CD14-positive monocyte (primary cell): ENCODE measurements at regions not wholly inside any gene's neighbourhood (a gene's known extent, or its start where the extent isn't known, plus 50 kb on each side); places are given as distances from the start of the nearest gene placed in this dataset.

Experiments used
- DNase-seq, 3 donors: peaks; one replicate each; pipeline ENCODE4 v3.0.0-alpha.2; 2011 to 2022
- H2AFZ ChIP-seq: 2 replicates; pipeline ENCODE4 v1.6.0; 2012; ENCODE audit warnings: mild to moderate bottlenecking, low read depth, low read length, inconsistent platforms; ENCODE audit not compliant: insufficient read depth, poor library complexity, severe bottlenecking
- H3K27ac ChIP-seq, 2 donors: 1 replicate in 1 of 2; 2 replicates in 1 of 2; pipeline ENCODE4 v1.5.1; 2012 to 2013; ENCODE audit warnings: low read length in 2 of 2, control low read depth in 1 of 2, inconsistent platforms in 1 of 2, low read depth in 1 of 2, mild to moderate bottlenecking in 1 of 2
- H3K27me3 ChIP-seq, 2 donors: one replicate each; pipeline versions ENCODE4 v1.6.0 to v1.6.1; 2011 to 2013; ENCODE audit warnings: low read length in 2 of 2; ENCODE audit not compliant: control insufficient read depth in 2 of 2, insufficient read depth in 2 of 2
- H3K36me3 ChIP-seq, 2 donors: replicated peaks in 1 of 2; 1 replicate in 1 of 2; 2 replicates in 1 of 2; pipeline versions ENCODE4 v1.5.1 to v1.6.1; 2012 to 2013; ENCODE audit warnings: low read length in 2 of 2, control low read depth in 1 of 2, inconsistent platforms in 1 of 2, mild to moderate bottlenecking in 1 of 2; ENCODE audit not compliant: insufficient read depth in 2 of 2, control insufficient read depth in 1 of 2
- H3K4me1 ChIP-seq, 2 donors: 1 replicate in 1 of 2; 2 replicates in 1 of 2; pipeline versions ENCODE4 v1.5.1 to v1.6.1; 2012 to 2013; ENCODE audit warnings: low read length in 2 of 2, control low read depth in 1 of 2, inconsistent platforms in 1 of 2, mild to moderate bottlenecking in 1 of 2, moderate library complexity in 1 of 2; ENCODE audit not compliant: insufficient read depth in 2 of 2, control insufficient read depth in 1 of 2
- H3K4me2 ChIP-seq: replicated peaks from 2 replicates; pipeline ENCODE3; 2012; ENCODE audit warnings: low read length, moderate library complexity, mild to moderate bottlenecking; ENCODE audit not compliant: poor library complexity, severe bottlenecking; ENCODE audit errors: extremely low read depth
- H3K4me3 ChIP-seq, 3 experiments: fragments of 200-600 bp in 1 of 3; sonication (generic) in 1 of 3; replicated peaks in 1 of 3; 1 replicate in 2 of 3; 2 replicates in 1 of 3; pipeline ENCODE4 v1.5.1; 2011 to 2013; ENCODE audit warnings: low read length in 3 of 3, mild to moderate bottlenecking in 3 of 3, control low read depth in 2 of 3, low read depth in 2 of 3, inconsistent platforms in 1 of 3, moderate library complexity in 1 of 3
- H3K79me2 ChIP-seq: 2 replicates; pipeline ENCODE4 v1.6.0; 2012; ENCODE audit warnings: mild to moderate bottlenecking, control low read depth, inconsistent platforms, low read length, moderate library complexity; ENCODE audit not compliant: insufficient read depth
- H3K9ac ChIP-seq: 2 replicates; pipeline ENCODE4 v1.6.0; 2017; ENCODE audit warnings: low read length, mild to moderate bottlenecking; ENCODE audit not compliant: insufficient read depth, poor library complexity, severe bottlenecking
- H3K9me3 ChIP-seq, 2 donors: replicated peaks in 1 of 2; 1 replicate in 1 of 2; 2 replicates in 1 of 2; pipeline versions ENCODE4 v1.5.1 to v1.6.1; 2012 to 2013; ENCODE audit warnings: low read length in 2 of 2, control low read depth in 1 of 2; ENCODE audit not compliant: control insufficient read depth in 1 of 2, insufficient read depth in 1 of 2
- H4K20me1 ChIP-seq: 2 replicates; pipeline ENCODE4 v1.6.0; 2012; ENCODE audit warnings: mild to moderate bottlenecking, low read length, control low read depth, moderate library complexity; ENCODE audit not compliant: insufficient read depth
- H3K27ac Mint-ChIP-seq, 7 donors: one replicate each; pipeline ENCODE4 v1.8.0; 2020; ENCODE audit warnings: mild to moderate bottlenecking in 7 of 7, mixed read lengths in 7 of 7, moderate library complexity in 6 of 7, inconsistent platforms in 2 of 7
- H3K27me3 Mint-ChIP-seq, 3 donors: one replicate each; pipeline ENCODE4 v1.8.0; 2021 to 2022; ENCODE audit warnings: low read depth in 3 of 3, mild to moderate bottlenecking in 3 of 3, mixed read lengths in 3 of 3, moderate library complexity in 3 of 3, inconsistent platforms in 1 of 3
- H3K36me3 Mint-ChIP-seq, 2 donors: one replicate each; pipeline ENCODE4 v1.8.0; 2020; ENCODE audit warnings: mixed read lengths in 2 of 2, inconsistent platforms in 1 of 2, mild to moderate bottlenecking in 1 of 2
- H3K4me1 Mint-ChIP-seq: one replicate; pipeline ENCODE4 v1.8.0; 2020; ENCODE audit warnings: mild to moderate bottlenecking, mixed read lengths
- H3K4me3 Mint-ChIP-seq, 2 donors: one replicate each; pipeline ENCODE4 v1.8.0; 2020; ENCODE audit warnings: mild to moderate bottlenecking in 2 of 2, mixed read lengths in 2 of 2, moderate library complexity in 1 of 2
- H3K9me3 Mint-ChIP-seq, 7 donors: one replicate each; pipeline ENCODE4 v1.8.0; 2020 to 2022; ENCODE audit warnings: mixed read lengths in 7 of 7, mild to moderate bottlenecking in 6 of 7, moderate library complexity in 6 of 7, inconsistent platforms in 2 of 7
- CTCF ChIP-seq: fragments of 200-600 bp; IDR thresholded peaks from one replicate; pipeline ENCODE4 v1.8.0; 2022; ENCODE audit warnings: antibody characterized with exemption, mild to moderate bottlenecking
- WGBS: methylation state at CpG from one replicate; pipeline ENCODE4 v1.1.5; 2013; ENCODE audit warnings: missing lambda C conversion rate; ENCODE audit not compliant: insufficient coverage; 5-methylcytosine and 5-hydroxymethylcytosine counted together
- intact Hi-C, 2 donors: fragments of 100-400 bp; cut with micrococcal nuclease; formaldehyde crosslinking; loops; one replicate each; pipeline versions ENCODE4 v1.15.0 to v1.15.1; 2023

- no peaks in the 10 kb centered on the region for H3K79me2 ChIP-seq
- H3K27me3 Mint-ChIP-seq = peaks cover 0 to 2% (median 0%) of the 10 kb centered on the region in 3 donors
- intact Hi-C loops = no loop called here
- no peaks in the 10 kb centered on the region for H3K27me3 ChIP-seq
- H3K4me2 ChIP-seq = no peak overlapping the region
- no peak overlapping the region for H3K9ac ChIP-seq
- no peaks in the 10 kb centered on the region for H4K20me1 ChIP-seq
- H3K27ac Mint-ChIP-seq = no peak overlapping the region
- no peaks in the 10 kb centered on the region for H3K4me1 ChIP-seq
- no peak overlapping the region for H3K4me3 ChIP-seq
- H3K36me3 ChIP-seq = no peaks in the 10 kb centered on the region
- no peaks in the 10 kb centered on the region for H3K9me3 ChIP-seq
- no peaks in the 10 kb centered on the region for H3K4me1 Mint-ChIP-seq
- no peak overlapping the region for H2AFZ ChIP-seq
- H3K36me3 Mint-ChIP-seq = no peaks in the 10 kb centered on the region
- H3K9me3 Mint-ChIP-seq = peaks cover 0 to 4% (median 0%) of the 10 kb centered on the region in 7 donors
- H3K4me3 Mint-ChIP-seq = no peak overlapping the region
- TF ChIP-seq CTCF = no peak
- DNase-seq = no peak
- H3K27ac ChIP-seq = no peak overlapping the region
- 86% methylated on average over 2 of the region's 8 CpGs for WGBS
These were observed 69.0 kb upstream of the RAB11FIP2 start for GRCh38 chr10:118115701-118116100.

- H3K4me1 Mint-ChIP-seq = no peaks in the 10 kb centered on the region
- Histone ChIP-seq H4K20me1 (no peaks in the 10 kb centered on the region), H3K4me2 (no peak overlapping the region), H3K4me3 (no peak overlapping the region), H3K27ac (no peak overlapping the region), H3K79me2 (no peaks in the 10 kb centered on the region), H3K27me3 (no peaks in the 10 kb centered on the region), H2AFZ (no peak overlapping the region), H3K4me1 (no peaks in the 10 kb centered on the region), H3K36me3 (no peaks in the 10 kb centered on the region), H3K9me3 (no peaks in the 10 kb centered on the region), H3K9ac (no peak overlapping the region)
- no peak overlapping the region for H3K27ac Mint-ChIP-seq
- no peak overlapping the region for H3K4me3 Mint-ChIP-seq
- peaks cover 0 to 2% (median 0%) of the 10 kb centered on the region in 3 donors for H3K27me3 Mint-ChIP-seq
- TF ChIP-seq CTCF = no peak
- H3K9me3 Mint-ChIP-seq = peaks cover 0 to 2% (median 0%) of the 10 kb centered on the region in 7 donors
- no peak for DNase-seq
- intact Hi-C loops = no loop called here
- WGBS = no CpG with 5 or more reads among the region's 1 CpG
- H3K36me3 Mint-ChIP-seq = no peaks in the 10 kb centered on the region
These were observed 68.3 kb upstream of the RAB11FIP2 start for GRCh38 chr10:118114992-118115391.
